AG09309 (cell line): ENCODE measurements at regions not wholly inside any gene's neighbourhood (a gene's known extent, or its start where the extent isn't known, plus 50 kb on each side); places are given as distances from the start of the nearest gene placed in this dataset.

Source experiments
- DNase-seq: peaks from one replicate; pipeline ENCODE4 v3.0.0-alpha.2; 2010; ENCODE audit warnings: low read depth
- H3K4me3 ChIP-seq: 2 replicates; pipeline ENCODE4 v1.5.1; 2011; ENCODE audit warnings: mild to moderate bottlenecking, low read depth, low read length, moderate library complexity; ENCODE audit not compliant: control insufficient read depth
- TF ChIP-seq, protein P1 (sequence below): IDR thresholded peaks from 2 replicates; pipeline ENCODE4 v1.5.1; 2011; ENCODE audit warnings: mild to moderate bottlenecking, low read depth, low read length, inconsistent platforms; ENCODE audit not compliant: insufficient read depth, control insufficient read depth; ENCODE audit errors: missing control alignments

DNA sequence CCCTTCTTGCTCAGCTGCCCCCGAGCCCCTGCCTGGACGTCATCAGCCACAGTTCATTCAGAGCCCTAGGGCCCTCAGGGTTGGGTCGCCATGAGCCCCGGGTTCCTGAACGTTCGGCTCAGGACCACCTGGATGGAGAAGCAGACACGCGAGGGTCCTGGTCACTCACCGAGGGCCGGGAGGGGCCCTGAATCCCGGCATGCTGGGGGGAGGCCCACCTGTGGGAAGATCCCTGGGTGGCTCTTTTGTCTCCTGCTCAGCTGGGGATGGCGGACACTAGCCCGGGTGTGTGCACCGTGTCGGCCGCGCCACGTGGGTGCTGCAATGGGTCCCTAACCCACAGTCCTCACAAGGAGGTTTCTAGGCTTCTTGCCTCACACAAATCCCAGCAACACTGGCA lies 78.1 kb upstream of the TTC34 start:
- DNase-seq = no peak
- TF ChIP-seq, protein P1, sequence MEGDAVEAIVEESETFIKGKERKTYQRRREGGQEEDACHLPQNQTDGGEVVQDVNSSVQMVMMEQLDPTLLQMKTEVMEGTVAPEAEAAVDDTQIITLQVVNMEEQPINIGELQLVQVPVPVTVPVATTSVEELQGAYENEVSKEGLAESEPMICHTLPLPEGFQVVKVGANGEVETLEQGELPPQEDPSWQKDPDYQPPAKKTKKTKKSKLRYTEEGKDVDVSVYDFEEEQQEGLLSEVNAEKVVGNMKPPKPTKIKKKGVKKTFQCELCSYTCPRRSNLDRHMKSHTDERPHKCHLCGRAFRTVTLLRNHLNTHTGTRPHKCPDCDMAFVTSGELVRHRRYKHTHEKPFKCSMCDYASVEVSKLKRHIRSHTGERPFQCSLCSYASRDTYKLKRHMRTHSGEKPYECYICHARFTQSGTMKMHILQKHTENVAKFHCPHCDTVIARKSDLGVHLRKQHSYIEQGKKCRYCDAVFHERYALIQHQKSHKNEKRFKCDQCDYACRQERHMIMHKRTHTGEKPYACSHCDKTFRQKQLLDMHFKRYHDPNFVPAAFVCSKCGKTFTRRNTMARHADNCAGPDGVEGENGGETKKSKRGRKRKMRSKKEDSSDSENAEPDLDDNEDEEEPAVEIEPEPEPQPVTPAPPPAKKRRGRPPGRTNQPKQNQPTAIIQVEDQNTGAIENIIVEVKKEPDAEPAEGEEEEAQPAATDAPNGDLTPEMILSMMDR = no peak
- H3K4me3 ChIP-seq = no peak overlapping the region

DNA sequence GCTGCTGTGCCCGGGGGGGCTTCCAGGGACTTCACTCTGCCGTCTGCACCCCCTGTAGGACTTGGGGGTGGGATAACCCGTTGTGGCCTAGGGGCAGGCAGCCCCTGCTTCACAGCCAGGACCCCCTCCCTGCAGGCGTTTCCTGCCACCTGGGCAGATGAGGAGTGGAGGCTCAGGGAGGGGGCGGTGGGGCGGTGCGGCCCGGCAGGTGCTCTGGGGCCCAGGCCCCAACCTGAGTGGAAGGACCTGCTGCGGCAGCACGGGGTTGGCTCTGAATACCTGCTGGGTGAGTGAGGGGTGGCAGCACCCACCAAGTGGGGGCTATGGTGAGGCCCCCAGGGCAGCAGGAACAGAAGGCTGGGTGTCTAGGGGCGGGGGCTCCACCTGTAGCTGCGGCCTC lies 78.6 kb upstream of the TTC34 start:
- no peak for DNase-seq
- H3K4me3 ChIP-seq = no peak overlapping the region
- TF ChIP-seq, protein P1 = no peak

DNA sequence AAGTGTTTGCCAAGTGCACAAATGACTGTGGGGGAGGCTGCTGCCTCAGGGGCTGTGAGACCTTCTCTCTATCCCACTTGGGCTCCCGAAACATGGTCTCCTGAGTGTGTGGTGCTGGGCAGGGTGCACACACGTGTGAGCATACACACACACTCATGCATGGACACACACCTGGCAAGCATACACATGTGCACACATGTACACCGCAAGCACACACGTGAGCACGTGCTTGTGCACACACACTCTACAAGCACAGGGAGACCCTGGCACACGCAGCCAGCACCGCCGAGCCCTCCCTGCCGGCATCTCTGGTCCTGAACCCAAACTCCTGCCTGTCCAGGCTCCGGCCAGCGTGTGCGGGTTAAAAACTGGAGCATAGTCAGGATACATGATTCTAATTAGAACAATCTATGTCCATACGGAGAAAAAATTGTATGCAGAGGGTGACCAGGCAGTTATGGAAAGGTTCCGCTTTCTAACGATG lies 79.4 kb upstream of the TTC34 start:
- H3K4me3 ChIP-seq = no peak overlapping the region
- DNase-seq = no peak

DNA sequence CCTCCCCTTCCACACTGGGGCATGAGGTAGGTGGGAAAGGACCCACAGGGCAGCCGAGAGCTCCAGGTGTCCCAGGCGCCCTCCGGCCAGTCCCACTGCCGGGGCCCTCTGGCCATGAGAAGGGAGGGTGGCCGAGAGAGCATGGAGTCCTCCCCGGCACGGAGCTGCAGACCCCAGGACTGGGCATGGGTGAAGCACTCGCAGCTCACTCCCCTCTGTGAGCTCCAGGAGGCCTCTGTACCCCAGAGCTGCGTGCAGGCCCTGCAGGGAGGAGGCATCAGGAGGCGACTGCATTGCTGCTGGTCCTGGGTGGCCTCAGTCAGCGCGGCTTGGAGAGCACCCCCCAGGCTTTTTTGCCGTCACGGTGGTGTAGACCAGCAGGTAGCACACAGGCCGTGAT lies 80.1 kb upstream of the TTC34 start:
- TF ChIP-seq, protein P1 = no peak
- H3K4me3 ChIP-seq = no peak overlapping the region
- no peak for DNase-seq

More for the DNA sequence above, 79.4 kb upstream of the TTC34 start:
- TF ChIP-seq, protein P1 = no peak

DNA sequence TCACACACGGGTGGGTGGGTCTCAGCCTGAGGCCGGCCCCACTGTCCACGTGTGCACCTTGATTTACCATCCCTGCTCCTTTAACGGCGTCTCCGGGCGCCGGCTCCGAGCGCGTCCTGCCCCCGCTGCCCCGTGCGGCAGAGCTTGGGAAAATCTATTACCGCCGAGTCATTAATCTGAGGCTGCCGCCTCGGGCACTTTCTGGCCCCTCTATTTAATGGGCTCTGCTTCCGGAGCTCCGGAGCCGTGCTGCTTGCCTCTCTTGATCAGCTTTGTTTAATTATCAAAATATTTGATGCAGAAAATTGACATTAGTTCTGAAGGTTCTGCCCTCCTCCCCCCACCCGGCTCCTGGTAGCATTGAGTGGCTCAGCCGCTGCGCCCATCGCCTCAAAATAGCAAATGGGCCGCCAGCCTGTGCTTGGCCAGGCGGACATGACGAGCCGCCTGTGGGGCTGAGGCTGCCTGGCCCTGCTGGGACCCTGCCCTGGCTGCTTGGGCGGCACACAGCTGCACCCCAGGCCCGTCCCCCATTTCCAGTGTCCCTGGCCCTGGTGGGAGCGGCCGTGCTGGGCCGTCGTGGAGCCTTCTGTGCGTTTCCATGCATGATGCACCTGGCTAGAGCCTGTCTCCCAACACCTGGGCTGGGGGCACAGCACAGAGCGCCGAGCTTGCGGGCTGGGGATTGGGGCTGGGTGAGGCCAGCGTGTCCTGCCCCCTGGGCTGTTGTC lies 81.6 kb upstream of the TTC34 start:
- DNase-seq = no peak
- TF ChIP-seq, protein P1 = no peak
- no peak overlapping the region for H3K4me3 ChIP-seq

DNA sequence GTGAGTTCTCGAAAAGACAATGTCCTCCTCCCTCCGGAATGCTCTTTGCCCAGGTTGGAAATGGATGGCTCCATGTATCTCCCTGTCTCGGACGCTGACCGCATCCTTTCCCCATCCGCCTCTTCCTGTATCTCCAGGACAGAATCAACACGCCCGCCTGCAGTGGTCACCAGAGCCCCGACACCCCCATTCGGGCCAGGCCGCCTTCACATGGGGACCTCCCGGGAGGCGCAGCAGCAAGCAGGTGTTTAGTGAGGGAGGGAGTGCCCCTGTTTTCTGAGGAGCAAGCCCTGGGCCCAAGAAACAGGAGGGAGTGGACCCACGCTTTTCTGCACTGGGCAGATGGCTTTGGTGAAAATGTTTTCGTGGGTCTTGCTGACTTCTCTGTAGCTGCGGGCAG lies 83.5 kb upstream of the TTC34 start:
- DNase-seq = no peak
- TF ChIP-seq, protein P1 = no peak

More for the DNA sequence above, 83.5 kb upstream of the TTC34 start:
- no peak overlapping the region for H3K4me3 ChIP-seq
